AG04450 (cell line): ENCODE measurements at regions not wholly inside any gene's neighbourhood (a gene's known extent, or its start where the extent isn't known, plus 50 kb on each side); places are given as distances from the start of the nearest gene placed in this dataset.

Experiments used
- CTCF ChIA-PET: fragments of 300-600, 350-600 bp; formaldehyde crosslinking; extraction: SDS; loops from one replicate; lab custom pipeline; 2022; ENCODE audit warnings: antibody characterized with exemption, inconsistent platforms; lab: Charles Lee
- POLR2A ChIA-PET: fragments of 350-600 bp; formaldehyde crosslinking; extraction: SDS; loops from one replicate; lab custom pipeline; 2021; ENCODE audit warnings: antibody characterized with exemption, inconsistent platforms; lab: Yijun Ruan, JAX
- DNase-seq: peaks from one replicate; pipeline ENCODE4 v3.0.0-alpha.2; 2011; ENCODE audit warnings: low read depth, low spot score
- H3K27ac ChIP-seq: one replicate; pipeline ENCODE4 v1.5.1; 2012; ENCODE audit warnings: low read depth, low read length, control low read depth
- H3K27me3 ChIP-seq: one replicate; pipeline ENCODE4 v1.6.0; 2012; ENCODE audit warnings: low read length; ENCODE audit not compliant: control insufficient read depth, insufficient read depth
- H3K4me3 ChIP-seq: 2 replicates; pipeline ENCODE4 v1.5.1; 2011; ENCODE audit warnings: mild to moderate bottlenecking, low read depth, low read length, control low read depth
- H3K9me3 ChIP-seq: 2 replicates; pipeline ENCODE4 v1.5.1; 2012; ENCODE audit warnings: low read length; ENCODE audit not compliant: control insufficient read depth, insufficient read depth
- CTCF ChIP-seq: IDR thresholded peaks from 2 replicates; pipeline ENCODE4 v1.5.1; 2011; ENCODE audit warnings: low read depth, low read length, control low read depth, inconsistent platforms

DNA sequence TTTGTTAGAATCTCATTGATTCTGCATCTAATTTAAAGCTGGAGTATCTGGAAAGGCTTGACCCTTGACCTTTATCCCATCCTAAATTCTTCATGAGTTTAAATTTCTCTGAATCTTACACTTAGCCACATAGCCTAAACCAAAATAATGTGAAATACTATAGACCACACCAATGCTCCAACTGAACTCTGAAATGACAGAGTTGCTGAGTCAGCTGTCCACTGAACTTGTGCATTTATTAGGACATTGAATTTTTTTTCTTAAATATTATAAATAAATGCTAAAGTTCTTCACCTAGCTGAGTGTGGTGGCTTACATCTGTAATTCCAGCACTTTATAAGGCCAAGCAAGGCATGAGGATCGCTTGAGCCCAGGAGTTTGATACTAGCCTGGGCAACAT is 390.9 kb upstream of the PFKP start:
- POLR2A ChIA-PET = no interaction called here
- no peak overlapping the region for H3K27ac ChIP-seq
- H3K9me3 ChIP-seq = peaks cover 49% of the 10 kb centered on the region
- no peak overlapping the region for H3K4me3 ChIP-seq
- TF ChIP-seq CTCF = no peak
- CTCF ChIA-PET = no interaction called here
- no peaks in the 10 kb centered on the region for H3K27me3 ChIP-seq
- DNase-seq = no peak

DNA sequence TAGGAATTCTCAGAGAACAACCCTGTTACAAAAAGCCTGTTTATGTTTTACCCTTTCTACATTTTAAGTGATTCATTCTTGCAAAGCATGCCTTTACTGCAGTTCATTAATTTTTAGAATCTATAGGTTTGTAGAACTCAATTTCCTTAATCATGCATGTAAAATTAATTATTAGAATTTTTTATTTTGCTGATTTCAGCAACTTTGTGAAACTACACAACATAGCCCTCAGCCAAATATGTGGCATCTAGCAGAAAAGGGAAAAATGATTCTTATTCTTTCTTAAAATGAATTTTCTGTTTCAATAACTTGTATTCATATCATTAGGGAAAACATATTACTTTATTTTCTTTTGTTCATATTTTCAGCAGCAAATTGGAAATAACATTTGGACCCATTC is 392.9 kb upstream of the PFKP start:
- TF ChIP-seq CTCF = no peak
- no peaks in the 10 kb centered on the region for H3K27me3 ChIP-seq
- CTCF ChIA-PET = no interaction called here
- no peak overlapping the region for H3K27ac ChIP-seq
- POLR2A ChIA-PET = no interaction called here
- DNase-seq = no peak
- no peak overlapping the region for H3K4me3 ChIP-seq
- H3K9me3 ChIP-seq = peaks cover 42% of the 10 kb centered on the region

DNA sequence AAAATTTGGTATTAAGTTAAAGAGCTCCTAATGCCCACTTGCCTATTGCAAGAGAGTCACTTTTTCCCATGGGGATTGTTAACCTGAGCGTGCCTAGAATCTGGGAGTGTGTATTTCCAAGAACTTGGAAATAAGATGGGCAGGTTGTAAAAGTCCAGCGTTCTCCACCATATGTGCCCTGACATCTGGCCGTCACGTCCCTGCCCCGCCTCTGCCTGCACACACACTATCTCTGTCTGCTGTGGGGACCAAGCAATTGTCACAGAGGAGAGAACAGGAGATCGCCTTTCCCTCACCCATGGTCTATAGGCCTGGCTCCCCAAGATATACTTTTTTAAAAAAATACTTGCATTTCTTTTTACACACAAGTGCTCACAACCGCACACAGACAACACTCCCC is 396.5 kb upstream of the PFKP start:
- ChIA-PET POLR2A (no interaction called here), CTCF (no interaction called here)
- DNase-seq = no peak
- H3K4me3 ChIP-seq = no peak overlapping the region
- no peak overlapping the region for H3K27ac ChIP-seq
- H3K27me3 ChIP-seq = no peaks in the 10 kb centered on the region
- H3K9me3 ChIP-seq = peaks cover 27% of the 10 kb centered on the region
- no peak for TF ChIP-seq CTCF

DNA sequence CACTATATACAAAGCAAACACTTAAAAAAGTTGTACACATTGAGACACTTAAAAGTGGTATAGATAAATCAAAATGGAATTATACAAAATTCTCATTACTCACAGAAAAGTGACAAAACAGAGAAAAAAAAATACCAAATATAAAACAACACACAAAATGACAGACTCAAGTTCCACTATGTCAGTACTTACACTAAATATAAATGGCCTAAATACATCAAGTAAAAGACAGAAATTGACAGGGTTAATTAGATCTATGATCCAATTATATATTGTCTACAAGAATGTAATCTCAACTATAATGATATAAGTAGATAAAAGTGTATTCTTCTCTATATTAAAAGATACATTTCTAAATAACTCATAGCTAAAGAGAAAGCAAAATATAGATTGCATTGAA is 401.6 kb upstream of the PFKP start:
- H3K27me3 ChIP-seq = no peaks in the 10 kb centered on the region
- DNase-seq = no peak
- H3K9me3 ChIP-seq = peaks cover 5% of the 10 kb centered on the region; the same call in 1 of the 2 replicates
- no peak overlapping the region for H3K27ac ChIP-seq
- no peak for TF ChIP-seq CTCF
- ChIA-PET CTCF (no interaction called here), POLR2A (no interaction called here)
- no peak overlapping the region for H3K4me3 ChIP-seq

- no peak for TF ChIP-seq CTCF
- Histone ChIP-seq H3K9me3 (peaks cover 22% of the 10 kb centered on the region), H3K4me3 (no peak overlapping the region), H3K27me3 (no peaks in the 10 kb centered on the region), H3K27ac (no peak overlapping the region)
- ChIA-PET POLR2A (no interaction called here), CTCF (no interaction called here)
- no peak for DNase-seq
Measured at GRCh38 chr10:2660276-2660675, 407.1 kb upstream of the PFKP start.
